Gastrocnemius medialis (tissue), 4 donors: ENCODE measurements at regions not wholly inside any gene's neighbourhood (a gene's known extent, or its start where the extent isn't known, plus 50 kb on each side); places are given as distances from the start of the nearest gene placed in this dataset.

Experiments used
- ATAC-seq, 2 donors: fragments of 150-250 bp; one replicate each; pipeline ENCODE4 v1.9.1; 2016
- DNase-seq, 2 donors: peaks; one replicate each; pipeline ENCODE4 v3.0.0-alpha.2; 2019
- H3K27ac ChIP-seq, 4 donors: fragments of 200-600 bp; sonication (generic); 1 replicate in 1 of 4; 2 replicates in 3 of 4; pipeline ENCODE4 v1.5.1; 2016 to 2018; ENCODE audit warnings: mild to moderate bottlenecking in 2 of 4, moderate library complexity in 1 of 4
- H3K27me3 ChIP-seq, 3 donors: fragments of 200-600 bp; sonication (generic) in 2 of 3; 1 replicate in 1 of 3; 2 replicates in 2 of 3; pipeline versions ENCODE4 v1.5.1 to v1.6.0; 2016 to 2019; ENCODE audit warnings: mild to moderate bottlenecking in 1 of 3, moderate library complexity in 1 of 3
- H3K36me3 ChIP-seq, 2 donors: fragments of 200-600 bp; sonication (generic) in 1 of 2; one replicate each; pipeline ENCODE4 v1.5.1; 2017 to 2018
- H3K4me1 ChIP-seq, 2 donors: fragments of 200-600 bp; sonication (generic) in 1 of 2; one replicate each; pipeline ENCODE4 v1.5.1; 2016 to 2017; ENCODE audit warnings: mild to moderate bottlenecking in 2 of 2
- H3K4me3 ChIP-seq, 4 donors: fragments of 200-600 bp; sonication (generic) in 3 of 4; 1 replicate in 1 of 4; 2 replicates in 3 of 4; pipeline ENCODE4 v1.5.1; 2016 to 2019; ENCODE audit warnings: mild to moderate bottlenecking in 2 of 4
- H3K9me3 ChIP-seq, 3 donors: fragments of 200-600 bp; sonication (generic) in 2 of 3; 1 replicate in 1 of 3; 2 replicates in 2 of 3; pipeline ENCODE4 v1.5.1; 2016 to 2019
- POLR2A ChIP-seq, 2 donors: fragments of 450-650 bp; IDR thresholded peaks; one replicate each; pipeline ENCODE4 v1.6.1; 2017; ENCODE audit warnings: antibody characterized with exemption in 2 of 2, mild to moderate bottlenecking in 2 of 2, moderate library complexity in 2 of 2
- in situ Hi-C, 4 donors: fragments of 200-750 bp; cut with MboI; loops; one replicate each; pipeline versions ENCODE4 v1.15.0 to v1.8.0; 2017; ENCODE audit warnings: low sequenced_read_pairs in 4 of 4
- intact Hi-C: fragments of 100-400 bp; cut with DNase I; formaldehyde crosslinking; loops from one replicate; pipeline ENCODE4 v1.15.1; 2023; ENCODE audit warnings: low total_unique reads
- TF ChIP-seq, protein P1 (sequence below), 5 experiments: fragments of 450-650 bp in 3 of 5; fragments of 200-600 bp in 2 of 5; sonication (generic) in 2 of 5; IDR thresholded peaks in 4 of 5; conservative IDR thresholded peaks in 1 of 5; 1 replicate in 4 of 5; 2 replicates in 1 of 5; pipeline ENCODE4 v1.5.1; 2016 to 2019; ENCODE audit warnings: antibody characterized with exemption in 5 of 5, mild to moderate bottlenecking in 3 of 5, moderate library complexity in 3 of 5

DNA sequence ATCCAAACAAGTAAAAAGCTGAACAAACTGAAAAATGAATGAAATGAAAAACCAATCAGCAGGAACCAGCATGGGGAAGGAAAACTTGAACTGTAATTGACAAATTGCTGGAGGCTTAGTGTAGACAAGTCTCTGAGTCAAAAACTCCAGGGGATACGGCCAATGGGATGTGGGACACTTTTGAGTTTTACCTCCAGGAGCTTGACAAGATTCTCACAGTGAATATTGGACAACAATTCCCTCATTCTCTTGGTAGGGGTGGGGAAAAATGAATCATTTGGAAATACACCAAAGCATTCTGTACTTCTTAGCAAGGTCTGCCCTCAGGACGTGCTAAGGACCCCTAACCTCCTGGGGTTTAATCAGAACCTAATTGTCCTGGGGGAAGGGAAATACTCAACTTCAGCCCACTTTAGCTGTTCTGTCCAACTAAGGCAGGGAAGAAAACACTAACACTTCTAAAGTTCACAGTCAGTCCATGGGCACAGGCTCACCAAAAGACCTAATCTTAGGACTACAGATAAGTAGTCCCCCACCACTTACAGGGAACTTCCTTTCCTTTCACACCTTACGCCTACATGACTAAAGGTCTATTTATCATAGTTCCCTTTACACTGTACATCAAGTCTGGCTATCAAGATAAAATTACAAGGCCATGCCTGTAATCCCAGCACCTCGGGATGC lies 60.7 kb upstream of the CDC42BPA start:
- DNase-seq = no peak
- Histone ChIP-seq H3K9me3 (no peaks in the 10 kb centered on the region), H3K4me1 (peaks cover 20% of the 10 kb centered on the region in 2 donors), H3K4me3 (no peak overlapping the region), H3K27me3 (no peaks in the 10 kb centered on the region), H3K27ac (no peak overlapping the region), H3K36me3 (no peaks in the 10 kb centered on the region)
- peak in 1 of 2 donors; percentile 36 for ATAC-seq
- intact Hi-C loops = no loop called here
- in situ Hi-C loops = no loop called here
- TF ChIP-seq, protein P1, sequence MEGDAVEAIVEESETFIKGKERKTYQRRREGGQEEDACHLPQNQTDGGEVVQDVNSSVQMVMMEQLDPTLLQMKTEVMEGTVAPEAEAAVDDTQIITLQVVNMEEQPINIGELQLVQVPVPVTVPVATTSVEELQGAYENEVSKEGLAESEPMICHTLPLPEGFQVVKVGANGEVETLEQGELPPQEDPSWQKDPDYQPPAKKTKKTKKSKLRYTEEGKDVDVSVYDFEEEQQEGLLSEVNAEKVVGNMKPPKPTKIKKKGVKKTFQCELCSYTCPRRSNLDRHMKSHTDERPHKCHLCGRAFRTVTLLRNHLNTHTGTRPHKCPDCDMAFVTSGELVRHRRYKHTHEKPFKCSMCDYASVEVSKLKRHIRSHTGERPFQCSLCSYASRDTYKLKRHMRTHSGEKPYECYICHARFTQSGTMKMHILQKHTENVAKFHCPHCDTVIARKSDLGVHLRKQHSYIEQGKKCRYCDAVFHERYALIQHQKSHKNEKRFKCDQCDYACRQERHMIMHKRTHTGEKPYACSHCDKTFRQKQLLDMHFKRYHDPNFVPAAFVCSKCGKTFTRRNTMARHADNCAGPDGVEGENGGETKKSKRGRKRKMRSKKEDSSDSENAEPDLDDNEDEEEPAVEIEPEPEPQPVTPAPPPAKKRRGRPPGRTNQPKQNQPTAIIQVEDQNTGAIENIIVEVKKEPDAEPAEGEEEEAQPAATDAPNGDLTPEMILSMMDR (IDR thresholded peaks at IDR 0.05 in 4 of 5, conservative IDR thresholded peaks at IDR 0.05 in 1 of 5) = no peak
- no peak for TF ChIP-seq POLR2A (IDR thresholded peaks at IDR 0.05)

DNA sequence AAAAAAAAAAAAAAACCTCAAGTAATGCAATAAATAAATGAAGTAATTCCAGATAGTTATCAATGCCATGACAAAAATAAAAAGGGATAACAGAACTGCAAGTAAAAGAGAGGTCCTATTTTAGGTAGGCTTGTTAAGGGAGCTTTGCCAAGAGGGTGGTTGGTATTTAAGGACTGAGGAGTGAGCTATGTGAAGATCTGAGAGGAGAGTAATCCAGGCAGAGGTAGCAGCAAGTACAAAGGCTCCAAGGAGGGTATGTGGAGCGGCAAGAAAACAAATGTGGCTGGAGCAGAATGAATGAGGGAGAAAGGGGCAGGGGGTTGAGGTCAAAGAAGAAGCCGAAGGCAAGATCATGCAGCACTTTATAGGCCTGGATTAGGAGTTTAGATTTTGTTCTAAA lies 59.9 kb upstream of the CDC42BPA start:
- H3K27me3 ChIP-seq = no peaks in the 10 kb centered on the region
- intact Hi-C loops = no loop called here
- H3K9me3 ChIP-seq = no peaks in the 10 kb centered on the region
- TF ChIP-seq, protein P1 (IDR thresholded peaks at IDR 0.05 in 4 of 5, conservative IDR thresholded peaks at IDR 0.05 in 1 of 5) = no peak
- TF ChIP-seq POLR2A (IDR thresholded peaks at IDR 0.05) = no peak
- no peak overlapping the region for H3K4me3 ChIP-seq
- no peak for ATAC-seq
- in situ Hi-C loops = no loop called here
- peaks cover 20% of the 10 kb centered on the region in 2 donors for H3K4me1 ChIP-seq
- no peak for DNase-seq
- H3K36me3 ChIP-seq = no peaks in the 10 kb centered on the region
- H3K27ac ChIP-seq = no peak overlapping the region

- DNase-seq (no peak), ATAC-seq (no peak)
- Histone ChIP-seq H3K27ac (no peak overlapping the region), H3K4me1 (peaks cover 20% of the 10 kb centered on the region in 2 donors), H3K27me3 (no peaks in the 10 kb centered on the region), H3K4me3 (no peak overlapping the region), H3K36me3 (no peaks in the 10 kb centered on the region), H3K9me3 (no peaks in the 10 kb centered on the region)
- in situ Hi-C loops = no loop called here
- intact Hi-C loops = no loop called here
- TF ChIP-seq, protein P1 (IDR thresholded peaks at IDR 0.05 in 4 of 5, conservative IDR thresholded peaks at IDR 0.05 in 1 of 5) = no peak
- TF ChIP-seq POLR2A (IDR thresholded peaks at IDR 0.05) = no peak
Measured at GRCh38 chr1:227374846-227375245, 56.6 kb upstream of the CDC42BPA start.

DNA sequence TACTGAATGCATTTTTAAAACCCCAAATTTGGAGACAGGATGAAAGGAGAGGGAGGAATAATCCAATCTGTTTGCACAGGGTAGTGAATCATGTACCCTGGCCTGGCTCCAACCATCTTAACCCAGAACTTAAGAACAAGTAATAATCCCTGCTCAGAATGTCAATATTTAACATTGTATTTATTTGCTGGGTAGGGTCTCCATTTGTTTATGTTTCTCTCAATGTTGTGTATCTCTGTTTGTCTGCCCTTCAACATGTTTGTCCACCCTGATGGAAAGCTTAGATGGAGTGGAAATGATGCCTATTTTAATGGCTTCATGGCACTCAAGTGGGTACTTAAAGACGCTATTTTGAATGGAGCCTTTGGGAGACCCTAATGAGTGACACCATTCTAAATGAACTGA lies 54.4 kb upstream of the CDC42BPA start:
- no peak overlapping the region for H3K27ac ChIP-seq

More for the DNA sequence above, 54.4 kb upstream of the CDC42BPA start:
- TF ChIP-seq, protein P1 (IDR thresholded peaks at IDR 0.05 in 4 of 5, conservative IDR thresholded peaks at IDR 0.05 in 1 of 5) = no peak
- no peak for TF ChIP-seq POLR2A (IDR thresholded peaks at IDR 0.05)
- DNase-seq (no peak), ATAC-seq (no peak)
- Histone ChIP-seq H3K36me3 (no peaks in the 10 kb centered on the region), H3K4me1 (peaks cover 0 to 1% of the 10 kb centered on the region in 2 donors), H3K27me3 (no peaks in the 10 kb centered on the region), H3K4me3 (no peak overlapping the region), H3K9me3 (no peaks in the 10 kb centered on the region)
- in situ Hi-C loops (no loop called here), intact Hi-C loops (no loop called here)
